ENCODE measurements at regions not wholly inside any gene's neighbourhood (a gene's known extent, or its start where the extent isn't known, plus 50 kb on each side); places are given as distances from the start of the nearest gene placed in this dataset.

- TF ChIP-seq ZFP3 (CRISPR knock-in tag; IDR thresholded peaks at IDR 0.05): peak; percentile 59; the same call in 1 of the 2 replicates
- TF ChIP-seq ZFP30 (CRISPR knock-in tag; IDR thresholded peaks at IDR 0.05): no peak
- peak; percentile 87 for TF ChIP-seq SNAI2 (CRISPR knock-in tag; IDR thresholded peaks at IDR 0.05)
- TF ChIP-seq CREB5 (CRISPR knock-in tag; IDR thresholded peaks at IDR 0.05; ENCODE audit: low read depth): peak; percentile 95
- TF ChIP-seq TSHZ2 (CRISPR knock-in tag; IDR thresholded peaks at IDR 0.05): peak; percentile 55; the same call in 1 of the 2 replicates
- TF ChIP-seq BACH2 (CRISPR knock-in tag; IDR thresholded peaks at IDR 0.05; ENCODE audit: borderline replicate concordance): no peak
- peak; percentile 92; the same call in 1 of the 2 replicates for TF ChIP-seq PATZ1 (CRISPR knock-in tag; IDR thresholded peaks at IDR 0.05; ENCODE audit: borderline replicate concordance)
Observed at GRCh38 chr5:167877114-167877722, 414.2 kb upstream of the WWC1 start.

Data from SK-N-SH treated with all-trans-retinoic acid at 6 μM for 48 hours (cell line).